T-helper 9 cell (primary cell): ENCODE measurements at regions not wholly inside any gene's neighbourhood (a gene's known extent, or its start where the extent isn't known, plus 50 kb on each side); places are given as distances from the start of the nearest gene placed in this dataset.
"Not testable (repeated sequence)": the region's sequence is repeated elsewhere in the genome, so short reads cannot be mapped to it uniquely, and the experiment has no call there.

Source experiments
- DNase-seq: peaks from one replicate; pipeline ENCODE4 v3.0.0-alpha.2; 2020

- no peak for DNase-seq
Measured at GRCh38 chr21:36602735-36603134, 96.2 kb upstream of the SIM2 start.

GRCh38 chr21:36603221-36603620 is 95.7 kb upstream of the SIM2 start:
- DNase-seq: no peak

GRCh38 chr21:36605426-36605825 is 93.5 kb upstream of the SIM2 start:
- DNase-seq: no peak

- no peak for DNase-seq
Measured at GRCh38 chr21:36606287-36606982, 92.5 kb upstream of the SIM2 start.

GRCh38 chr21:36606983-36607325 is 92.0 kb upstream of the SIM2 start:
- no peak for DNase-seq

- no peak for DNase-seq
Measured at GRCh38 chr21:36608041-36608896, 90.6 kb upstream of the SIM2 start.

GRCh38 chr21:36608897-36609225 is 90.1 kb upstream of the SIM2 start:
- no peak for DNase-seq

- DNase-seq: no peak
Measured at GRCh38 chr21:36609654-36610053, 89.3 kb upstream of the SIM2 start.

GRCh38 chr21:36610201-36610600 is 88.7 kb upstream of the SIM2 start:
- DNase-seq: no peak

- DNase-seq: no peak
Measured at GRCh38 chr21:36610935-36611334, 88.0 kb upstream of the SIM2 start.

GRCh38 chr21:36611379-36611778 is 87.5 kb upstream of the SIM2 start:
- no peak for DNase-seq

GRCh38 chr21:36613059-36613458 is 85.9 kb upstream of the SIM2 start:
- no peak for DNase-seq

GRCh38 chr21:36613554-36613953 is 85.4 kb upstream of the SIM2 start:
- DNase-seq: no peak

GRCh38 chr21:36615274-36615964 is 83.5 kb upstream of the SIM2 start:
- DNase-seq: no peak

- DNase-seq: not testable (repeated sequence)
Measured at GRCh38 chr21:36616773-36617172, 82.1 kb upstream of the SIM2 start.

GRCh38 chr21:36621794-36622193 is 77.1 kb upstream of the SIM2 start:
- not testable (repeated sequence) for DNase-seq

GRCh38 chr21:36624105-36624504 is 74.8 kb upstream of the SIM2 start:
- DNase-seq: no peak

GRCh38 chr21:36626791-36627190 is 72.1 kb upstream of the SIM2 start:
- DNase-seq: no peak

- DNase-seq: no peak
Measured at GRCh38 chr21:36627242-36627641, 71.7 kb upstream of the SIM2 start.

- no peak for DNase-seq
Measured at GRCh38 chr21:36628106-36628505, 70.8 kb upstream of the SIM2 start.

- DNase-seq: no peak
Measured at GRCh38 chr21:36628761-36629460, 70.0 kb upstream of the SIM2 start.

- DNase-seq: peak; percentile 54
Measured at GRCh38 chr21:36630485-36631206, 68.3 kb upstream of the SIM2 start.

GRCh38 chr21:36636016-36636415 is 62.9 kb upstream of the SIM2 start:
- no peak for DNase-seq
